GM10266 (cell line): ENCODE measurements at regions not wholly inside any gene's neighbourhood (a gene's known extent, or its start where the extent isn't known, plus 50 kb on each side); places are given as distances from the start of the nearest gene placed in this dataset.

Experiments
- DNase-seq: peaks from one replicate; pipeline ENCODE4 v3.0.0; 2012; ENCODE audit errors: extremely low spot score
- CTCF ChIP-seq: IDR thresholded peaks from 2 replicates; pipeline ENCODE4 v1.5.1; 2012; ENCODE audit warnings: mild to moderate bottlenecking, low read depth; ENCODE audit not compliant: control insufficient read depth, insufficient read depth; ENCODE audit errors: missing control alignments

GRCh38 chr13:85698256-85698655, 101.0 kb downstream of the SLITRK6 start:
- no peak for TF ChIP-seq CTCF
- no peak for DNase-seq

- no peak for TF ChIP-seq CTCF
- no peak for DNase-seq
These were observed 104.2 kb downstream of the SLITRK6 start for GRCh38 chr13:85694992-85695391.

GRCh38 chr13:85693889-85694511, 105.2 kb downstream of the SLITRK6 start:
- DNase-seq: no peak
- no peak for TF ChIP-seq CTCF

- TF ChIP-seq CTCF: no peak
- no peak for DNase-seq
These were observed 108.9 kb downstream of the SLITRK6 start for GRCh38 chr13:85690368-85690767.

- DNase-seq: no peak
- no peak for TF ChIP-seq CTCF
These were observed 113.8 kb downstream of the SLITRK6 start for GRCh38 chr13:85685436-85685835.

GRCh38 chr13:85675151-85675907, 123.9 kb downstream of the SLITRK6 start:
- DNase-seq: no peak
- no peak for TF ChIP-seq CTCF

- no peak for TF ChIP-seq CTCF
- DNase-seq: no peak
These were observed 127.9 kb downstream of the SLITRK6 start for GRCh38 chr13:85671336-85671735.
